GM21390 (cell line): ENCODE measurements at regions not wholly inside any gene's neighbourhood (a gene's known extent, or its start where the extent isn't known, plus 50 kb on each side); places are given as distances from the start of the nearest gene placed in this dataset.
"Not testable (repeated sequence)": the region's sequence is repeated elsewhere in the genome, so short reads cannot be mapped to it uniquely, and the experiment has no call there.

Source experiments
- ATAC-seq: cut with Tn5 transposase; IDR thresholded peaks from one replicate; pipeline ENCODE4 v1.9.1; 2021; ENCODE audit not compliant: unreplicated experiment

- no peak for ATAC-seq
Observed at GRCh38 chr20:28562510-28562898, 2695.0 kb upstream of the DEFB115 start.

GRCh38 chr20:28562899-28563521 is 2694.5 kb upstream of the DEFB115 start:
- not testable (repeated sequence) for ATAC-seq

GRCh38 chr20:28564024-28564423 is 2693.4 kb upstream of the DEFB115 start:
- not testable (repeated sequence) for ATAC-seq

GRCh38 chr20:28564688-28565463 is 2692.6 kb upstream of the DEFB115 start:
- not testable (repeated sequence) for ATAC-seq

- not testable (repeated sequence) for ATAC-seq
Observed at GRCh38 chr20:28575991-28576390, 2681.5 kb upstream of the DEFB115 start.

GRCh38 chr20:28591680-28592079 is 2665.8 kb upstream of the DEFB115 start:
- not testable (repeated sequence) for ATAC-seq

GRCh38 chr20:28593383-28593782 is 2664.1 kb upstream of the DEFB115 start:
- not testable (repeated sequence) for ATAC-seq

GRCh38 chr20:28594476-28594875 is 2663.0 kb upstream of the DEFB115 start:
- not testable (repeated sequence) for ATAC-seq

GRCh38 chr20:28602006-28602402 is 2655.5 kb upstream of the DEFB115 start:
- ATAC-seq, result not testable (repeated sequence)

GRCh38 chr20:28602403-28603217 is 2654.9 kb upstream of the DEFB115 start:
- ATAC-seq, result peak; percentile 99

GRCh38 chr20:28603218-28603577 is 2654.3 kb upstream of the DEFB115 start:
- ATAC-seq, result not testable (repeated sequence)

- ATAC-seq, result no peak
Observed at GRCh38 chr20:28616354-28616753, 2641.1 kb upstream of the DEFB115 start.

- ATAC-seq, result not testable (repeated sequence)
Observed at GRCh38 chr20:28619956-28620651, 2637.4 kb upstream of the DEFB115 start.

- not testable (repeated sequence) for ATAC-seq
Observed at GRCh38 chr20:28625112-28625511, 2632.4 kb upstream of the DEFB115 start.

- ATAC-seq, result not testable (repeated sequence)
Observed at GRCh38 chr20:28640831-28641230, 2616.6 kb upstream of the DEFB115 start.
